ENCODE measurements at regions not wholly inside any gene's neighbourhood (a gene's known extent, or its start where the extent isn't known, plus 50 kb on each side); places are given as distances from the start of the nearest gene placed in this dataset.

DNA sequence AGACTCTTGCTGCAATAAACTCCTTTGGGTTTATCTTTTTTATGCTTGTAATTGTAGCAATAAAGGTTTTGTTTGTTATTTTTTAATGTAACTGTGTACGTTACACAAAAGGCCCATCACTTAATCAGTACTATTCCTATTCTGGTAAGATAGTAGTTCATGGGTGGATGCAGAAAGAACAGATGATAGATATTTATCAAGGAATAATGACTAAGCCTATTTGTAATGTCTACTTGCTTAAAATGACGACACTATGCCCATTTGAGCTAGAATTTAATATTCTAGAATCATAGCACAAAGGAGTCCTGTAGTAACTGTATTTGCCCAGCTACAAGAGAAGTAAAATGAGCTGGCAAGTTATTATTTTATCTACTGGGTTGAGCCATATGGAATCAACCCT lies 235.4 kb upstream of the DYNLRB2 start:
- TF ChIP-seq POLR2A (IDR thresholded peaks at IDR 0.05): no peak
- TF ChIP-seq, protein P1, sequence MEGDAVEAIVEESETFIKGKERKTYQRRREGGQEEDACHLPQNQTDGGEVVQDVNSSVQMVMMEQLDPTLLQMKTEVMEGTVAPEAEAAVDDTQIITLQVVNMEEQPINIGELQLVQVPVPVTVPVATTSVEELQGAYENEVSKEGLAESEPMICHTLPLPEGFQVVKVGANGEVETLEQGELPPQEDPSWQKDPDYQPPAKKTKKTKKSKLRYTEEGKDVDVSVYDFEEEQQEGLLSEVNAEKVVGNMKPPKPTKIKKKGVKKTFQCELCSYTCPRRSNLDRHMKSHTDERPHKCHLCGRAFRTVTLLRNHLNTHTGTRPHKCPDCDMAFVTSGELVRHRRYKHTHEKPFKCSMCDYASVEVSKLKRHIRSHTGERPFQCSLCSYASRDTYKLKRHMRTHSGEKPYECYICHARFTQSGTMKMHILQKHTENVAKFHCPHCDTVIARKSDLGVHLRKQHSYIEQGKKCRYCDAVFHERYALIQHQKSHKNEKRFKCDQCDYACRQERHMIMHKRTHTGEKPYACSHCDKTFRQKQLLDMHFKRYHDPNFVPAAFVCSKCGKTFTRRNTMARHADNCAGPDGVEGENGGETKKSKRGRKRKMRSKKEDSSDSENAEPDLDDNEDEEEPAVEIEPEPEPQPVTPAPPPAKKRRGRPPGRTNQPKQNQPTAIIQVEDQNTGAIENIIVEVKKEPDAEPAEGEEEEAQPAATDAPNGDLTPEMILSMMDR (IDR thresholded peaks at IDR 0.05): no peak

Measured in Peyer's patch (tissue), 4 donors.